GM13977 (cell line): ENCODE measurements at regions not wholly inside any gene's neighbourhood (a gene's known extent, or its start where the extent isn't known, plus 50 kb on each side); places are given as distances from the start of the nearest gene placed in this dataset.
"Not testable (repeated sequence)": the region's sequence is repeated elsewhere in the genome, so short reads cannot be mapped to it uniquely, and the experiment has no call there.

Experiments
- DNase-seq: peaks from one replicate; pipeline ENCODE4 v3.0.0; 2012; ENCODE audit warnings: low spot score
- CTCF ChIP-seq: IDR thresholded peaks from 2 replicates; pipeline ENCODE4 v1.5.1; 2012; ENCODE audit warnings: mild to moderate bottlenecking, control low read depth; ENCODE audit not compliant: insufficient read depth; ENCODE audit errors: extremely low read depth, missing control alignments
- in situ Hi-C: fragments of 300-500 bp; cut with MboI; formaldehyde crosslinking; loops from one replicate; pipeline ENCODE4 v1.12.0; 2022; ENCODE audit warnings: low sequenced_read_pairs, low pct_unique_long_range_greater_than_20kb, mixed read lengths, inconsistent platforms; ENCODE audit not compliant: unreplicated experiment

- TF ChIP-seq CTCF = no peak
- no peak for DNase-seq
- in situ Hi-C loops = no loop called here
These were observed 220.3 kb upstream of the ARID2 start for GRCh38 chr12:45509187-45509586.

GRCh38 chr12:45509621-45510020, 219.9 kb upstream of the ARID2 start:
- in situ Hi-C loops = no loop called here
- no peak for DNase-seq
- no peak for TF ChIP-seq CTCF

- no peak for DNase-seq
- no peak for TF ChIP-seq CTCF
- in situ Hi-C loops = no loop called here
These were observed 212.1 kb upstream of the ARID2 start for GRCh38 chr12:45517381-45517780.

- in situ Hi-C loops = no loop called here
- no peak for TF ChIP-seq CTCF
- no peak for DNase-seq
These were observed 210.9 kb upstream of the ARID2 start for GRCh38 chr12:45518291-45519235.

GRCh38 chr12:45522227-45522626, 207.3 kb upstream of the ARID2 start:
- in situ Hi-C loops = no loop called here
- no peak for TF ChIP-seq CTCF
- DNase-seq = no peak

- in situ Hi-C loops, DNase-seq: not testable (repeated sequence)
These were observed 202.7 kb upstream of the ARID2 start for GRCh38 chr12:45526823-45527222.

- in situ Hi-C loops = no loop called here
- TF ChIP-seq CTCF = no peak
- no peak for DNase-seq
These were observed 197.4 kb upstream of the ARID2 start for GRCh38 chr12:45532113-45532512.
